ENCODE measurements at regions not wholly inside any gene's neighbourhood (a gene's known extent, or its start where the extent isn't known, plus 50 kb on each side); places are given as distances from the start of the nearest gene placed in this dataset.
"Not testable (repeated sequence)": the region's sequence is repeated elsewhere in the genome, so short reads cannot be mapped to it uniquely, and the experiment has no call there.

GRCh38 chr16:86347916-86348555 is 162.3 kb upstream of the FOXF1 start:
- intact Hi-C loops (cut with DNase I): no loop called here
- ATAC-seq (no peak), DNase-seq (ENCODE audit: low spot score) (no peak)

- DNase-seq (ENCODE audit: low spot score): no peak
- ATAC-seq: no peak
- intact Hi-C loops (cut with DNase I): no loop called here
These were observed 160.9 kb upstream of the FOXF1 start for GRCh38 chr16:86349338-86349900.

GRCh38 chr16:86350289-86350688 is 160.0 kb upstream of the FOXF1 start:
- ATAC-seq: no peak
- intact Hi-C loops (cut with DNase I): no loop called here
- DNase-seq (ENCODE audit: low spot score): no peak

- DNase-seq (ENCODE audit: low spot score) (no peak), ATAC-seq (no peak)
- intact Hi-C loops (cut with DNase I): no loop called here
These were observed 159.1 kb upstream of the FOXF1 start for GRCh38 chr16:86351041-86351784.

GRCh38 chr16:86351785-86352139 is 158.6 kb upstream of the FOXF1 start:
- DNase-seq (ENCODE audit: low spot score); intact Hi-C loops (cut with DNase I); ATAC-seq: not testable (repeated sequence)

GRCh38 chr16:86353148-86353547 is 157.2 kb upstream of the FOXF1 start:
- intact Hi-C loops (cut with DNase I): no loop called here
- ATAC-seq: no peak

GRCh38 chr16:86353948-86354347 is 156.4 kb upstream of the FOXF1 start:
- intact Hi-C loops (cut with DNase I): no loop called here
- no peak for DNase-seq (ENCODE audit: low spot score)
- no peak for ATAC-seq

More at GRCh38 chr16:86353148-86353547, 157.2 kb upstream of the FOXF1 start:
- no peak for DNase-seq (ENCODE audit: low spot score)

GRCh38 chr16:86354641-86355513 is 155.4 kb upstream of the FOXF1 start:
- DNase-seq (ENCODE audit: low spot score) (no peak), ATAC-seq (no peak)
- intact Hi-C loops (cut with DNase I): no loop called here

- ATAC-seq (no peak), DNase-seq (ENCODE audit: low spot score) (no peak)
- intact Hi-C loops (cut with DNase I): no loop called here
These were observed 154.8 kb upstream of the FOXF1 start for GRCh38 chr16:86355531-86355930.

GRCh38 chr16:86355951-86356350 is 154.4 kb upstream of the FOXF1 start:
- no peak for DNase-seq (ENCODE audit: low spot score)
- ATAC-seq: no peak
- intact Hi-C loops (cut with DNase I): no loop called here

- intact Hi-C loops (cut with DNase I): no loop called here
- DNase-seq (ENCODE audit: low spot score) (no peak), ATAC-seq (no peak)
These were observed 153.5 kb upstream of the FOXF1 start for GRCh38 chr16:86356804-86357203.

- ATAC-seq: no peak
- no peak for DNase-seq (ENCODE audit: low spot score)
- intact Hi-C loops (cut with DNase I): no loop called here
These were observed 153.0 kb upstream of the FOXF1 start for GRCh38 chr16:86357303-86357702.

GRCh38 chr16:86357950-86358349 is 152.4 kb upstream of the FOXF1 start:
- no peak for ATAC-seq

GRCh38 chr16:86359571-86359970 is 150.8 kb upstream of the FOXF1 start:
- intact Hi-C loops (cut with DNase I): no loop called here
- ATAC-seq (no peak), DNase-seq (ENCODE audit: low spot score) (no peak)

More at GRCh38 chr16:86357950-86358349, 152.4 kb upstream of the FOXF1 start:
- intact Hi-C loops (cut with DNase I): no loop called here
- no peak for DNase-seq (ENCODE audit: low spot score)

- intact Hi-C loops (cut with DNase I): no loop called here
- DNase-seq (ENCODE audit: low spot score) (no peak), ATAC-seq (no peak)
These were observed 148.0 kb upstream of the FOXF1 start for GRCh38 chr16:86362155-86362849.

- intact Hi-C loops (cut with DNase I): no loop called here
These were observed 147.3 kb upstream of the FOXF1 start for GRCh38 chr16:86363057-86363490.

GRCh38 chr16:86363836-86364618 is 146.3 kb upstream of the FOXF1 start:
- no peak for DNase-seq (ENCODE audit: low spot score)
- no peak for ATAC-seq
- intact Hi-C loops (cut with DNase I): no loop called here

More at GRCh38 chr16:86363057-86363490, 147.3 kb upstream of the FOXF1 start:
- ATAC-seq (no peak), DNase-seq (ENCODE audit: low spot score) (no peak)
